Naive thymus-derived CD4-positive, alpha-beta T cell (primary cell): ENCODE measurements at regions not wholly inside any gene's neighbourhood (a gene's known extent, or its start where the extent isn't known, plus 50 kb on each side); places are given as distances from the start of the nearest gene placed in this dataset.

Source experiments
- ATAC-seq: fragments of 150-1000 bp; cut with Tn5 transposase; 2 replicates; pipeline ENCODE4 v1.10.0; 2021; ENCODE audit warnings: mild to moderate bottlenecking, moderate library complexity
- CTCF ChIA-PET: fragments of 350-600 bp; sonication (Branson Sonifier 250); formaldehyde crosslinking; loops from one replicate; lab custom pipeline; 2021; ENCODE audit warnings: antibody characterized with exemption; lab: Charles Lee
- POLR2A ChIA-PET: fragments of 350-600 bp; sonication (Branson Sonifier 250); formaldehyde crosslinking; loops from one replicate; lab custom pipeline; 2021; ENCODE audit warnings: antibody characterized with exemption, inconsistent platforms; lab: Charles Lee
- DNase-seq, 9 donors: peaks; one replicate each; pipeline versions ENCODE4 v3.0.0 to v3.0.0-alpha.2; 2020 to 2022; ENCODE audit warnings: mixed read lengths in 1 of 9
- H3K27ac ChIP-seq: one replicate; pipeline ENCODE4 v1.7.0; 2013; ENCODE audit warnings: mild to moderate bottlenecking, low read depth, low read length, moderate library complexity
- H3K27me3 ChIP-seq, 2 donors: one replicate each; pipeline ENCODE4 v1.7.0; 2013; ENCODE audit warnings: low read length in 2 of 2, mild to moderate bottlenecking in 2 of 2, moderate library complexity in 2 of 2; ENCODE audit not compliant: control insufficient read depth in 2 of 2, insufficient read depth in 2 of 2
- H3K36me3 ChIP-seq, 3 experiments: 1 replicate in 2 of 3; 2 replicates in 1 of 3; pipeline ENCODE4 v1.7.0; 2013; ENCODE audit warnings: low read length in 3 of 3, mild to moderate bottlenecking in 3 of 3, moderate library complexity in 1 of 3; ENCODE audit not compliant: insufficient read depth in 3 of 3, control insufficient read depth in 2 of 3
- H3K4me1 ChIP-seq, 2 donors: one replicate each; pipeline ENCODE4 v1.7.0; 2013; ENCODE audit warnings: low read length in 2 of 2, mild to moderate bottlenecking in 2 of 2, moderate library complexity in 1 of 2; ENCODE audit not compliant: control insufficient read depth in 2 of 2, insufficient read depth in 2 of 2
- H3K4me3 ChIP-seq: 2 replicates; pipeline ENCODE4 v1.7.0; 2013; ENCODE audit warnings: mild to moderate bottlenecking, low read length
- H3K9me3 ChIP-seq, 3 experiments: 1 replicate in 2 of 3; 2 replicates in 1 of 3; pipeline ENCODE4 v1.7.0; 2013; ENCODE audit warnings: low read length in 3 of 3; ENCODE audit not compliant: control insufficient read depth in 2 of 3
- H3K27ac Mint-ChIP-seq, 9 donors: one replicate each; pipeline ENCODE4 v1.8.0; 2020 to 2022; ENCODE audit warnings: mixed read lengths in 9 of 9, mild to moderate bottlenecking in 8 of 9, moderate library complexity in 5 of 9, inconsistent platforms in 2 of 9
- H3K27me3 Mint-ChIP-seq, 5 donors: one replicate each; pipeline ENCODE4 v1.8.0; 2021 to 2022; ENCODE audit warnings: mixed read lengths in 5 of 5, mild to moderate bottlenecking in 1 of 5
- H3K36me3 Mint-ChIP-seq, 5 donors: one replicate each; pipeline ENCODE4 v1.8.0; 2020 to 2022; ENCODE audit warnings: mixed read lengths in 5 of 5, mild to moderate bottlenecking in 3 of 5, inconsistent platforms in 1 of 5
- H3K4me1 Mint-ChIP-seq, 7 donors: one replicate each; pipeline ENCODE4 v1.8.0; 2020 to 2022; ENCODE audit warnings: mixed read lengths in 7 of 7, mild to moderate bottlenecking in 3 of 7, inconsistent platforms in 1 of 7
- H3K4me3 Mint-ChIP-seq, 10 donors: one replicate each; pipeline ENCODE4 v1.8.0; 2020 to 2022; ENCODE audit warnings: mild to moderate bottlenecking in 10 of 10, mixed read lengths in 10 of 10, moderate library complexity in 6 of 10, inconsistent platforms in 2 of 10
- H3K9me3 Mint-ChIP-seq, 11 donors: one replicate each; pipeline ENCODE4 v1.8.0; 2020 to 2022; ENCODE audit warnings: mixed read lengths in 11 of 11, mild to moderate bottlenecking in 4 of 11, inconsistent platforms in 1 of 11, moderate library complexity in 1 of 11
- intact Hi-C, 2 donors: fragments of 100-400 bp; cut with micrococcal nuclease; formaldehyde crosslinking; loops; one replicate each; pipeline ENCODE4 v1.15.1; 2023

- Mint-ChIP-seq H3K4me3 (no peak overlapping the region), H3K27me3 (no peaks in the 10 kb centered on the region), H3K4me1 (no peaks in the 10 kb centered on the region), H3K36me3 (no peaks in the 10 kb centered on the region), H3K9me3 (peaks cover 0 to 7% (median 0%) of the 10 kb centered on the region in 11 donors), H3K27ac (no peak overlapping the region)
- ATAC-seq (no peak), DNase-seq (no peak)
- Histone ChIP-seq H3K9me3 (no peaks in the 10 kb centered on the region), H3K4me3 (no peak overlapping the region), H3K4me1 (no peaks in the 10 kb centered on the region), H3K27me3 (no peaks in the 10 kb centered on the region), H3K27ac (no peak overlapping the region), H3K36me3 (no peaks in the 10 kb centered on the region)
- ChIA-PET CTCF (no interaction called here), POLR2A (no interaction called here)
- intact Hi-C loops, result no loop called here
Observed at GRCh38 chr1:81671038-81671437, 129.7 kb upstream of the ADGRL2 start.

GRCh38 chr1:81670286-81670685, 130.4 kb upstream of the ADGRL2 start:
- Mint-ChIP-seq H3K4me3 (no peak overlapping the region), H3K27ac (no peak overlapping the region), H3K27me3 (no peaks in the 10 kb centered on the region), H3K9me3 (peaks cover 0 to 7% (median 0%) of the 10 kb centered on the region in 11 donors), H3K4me1 (no peaks in the 10 kb centered on the region), H3K36me3 (no peaks in the 10 kb centered on the region)
- Histone ChIP-seq H3K27me3 (no peaks in the 10 kb centered on the region), H3K36me3 (no peaks in the 10 kb centered on the region), H3K9me3 (peaks cover 0 to 3% (median 0%) of the 10 kb centered on the region in 3 experiments), H3K27ac (no peak overlapping the region), H3K4me1 (no peaks in the 10 kb centered on the region), H3K4me3 (no peak overlapping the region)
- CTCF ChIA-PET, result no interaction called here
- ATAC-seq (no peak), DNase-seq (no peak)
- intact Hi-C loops, result no loop called here
- POLR2A ChIA-PET, result no interaction called here

- Histone ChIP-seq H3K4me1 (no peaks in the 10 kb centered on the region), H3K9me3 (peaks cover 0 to 3% (median 0%) of the 10 kb centered on the region in 3 experiments), H3K4me3 (no peak overlapping the region), H3K36me3 (no peaks in the 10 kb centered on the region), H3K27me3 (no peaks in the 10 kb centered on the region), H3K27ac (no peak overlapping the region)
- no peak overlapping the region for H3K27ac Mint-ChIP-seq
- ATAC-seq, result no peak
- no peaks in the 10 kb centered on the region for H3K36me3 Mint-ChIP-seq
- POLR2A ChIA-PET, result no interaction called here
- H3K9me3 Mint-ChIP-seq, result peaks cover 0 to 8% (median 0%) of the 10 kb centered on the region in 11 donors
- no peak overlapping the region for H3K4me3 Mint-ChIP-seq
- H3K27me3 Mint-ChIP-seq, result no peaks in the 10 kb centered on the region
- H3K4me1 Mint-ChIP-seq, result no peaks in the 10 kb centered on the region
- intact Hi-C loops, result no loop called here
- no peak for DNase-seq
- CTCF ChIA-PET, result no interaction called here
Observed at GRCh38 chr1:81666586-81666985, 134.1 kb upstream of the ADGRL2 start.

- DNase-seq, result no peak
- Histone ChIP-seq H3K27ac (no peak overlapping the region), H3K9me3 (peaks cover 0 to 3% (median 0%) of the 10 kb centered on the region in 3 experiments), H3K4me1 (no peaks in the 10 kb centered on the region), H3K27me3 (no peaks in the 10 kb centered on the region), H3K4me3 (no peak overlapping the region), H3K36me3 (no peaks in the 10 kb centered on the region)
- ChIA-PET CTCF (no interaction called here), POLR2A (no interaction called here)
- Mint-ChIP-seq H3K4me3 (no peak overlapping the region), H3K9me3 (peaks cover 0 to 11% (median 0%) of the 10 kb centered on the region in 11 donors), H3K27me3 (no peaks in the 10 kb centered on the region), H3K4me1 (no peaks in the 10 kb centered on the region), H3K36me3 (no peaks in the 10 kb centered on the region), H3K27ac (no peak overlapping the region)
- ATAC-seq, result no peak
- intact Hi-C loops, result no loop called here
Observed at GRCh38 chr1:81664341-81664740, 136.4 kb upstream of the ADGRL2 start.

- no peaks in the 10 kb centered on the region for H3K36me3 ChIP-seq
- POLR2A ChIA-PET, result no interaction called here
- no peak overlapping the region for H3K4me3 ChIP-seq
- no peaks in the 10 kb centered on the region for H3K27me3 ChIP-seq
- Mint-ChIP-seq H3K4me3 (no peak overlapping the region), H3K9me3 (peaks cover 0 to 6% (median 0%) of the 10 kb centered on the region in 11 donors), H3K36me3 (no peaks in the 10 kb centered on the region), H3K4me1 (no peaks in the 10 kb centered on the region), H3K27me3 (no peaks in the 10 kb centered on the region), H3K27ac (no peak overlapping the region)
- H3K4me1 ChIP-seq, result no peaks in the 10 kb centered on the region
- CTCF ChIA-PET, result no interaction called here
- H3K27ac ChIP-seq, result no peak overlapping the region
- DNase-seq (no peak), ATAC-seq (no peak)
- intact Hi-C loops, result no loop called here
- H3K9me3 ChIP-seq, result peaks cover 0 to 3% (median 0%) of the 10 kb centered on the region in 3 experiments
Observed at GRCh38 chr1:81662913-81663526, 137.7 kb upstream of the ADGRL2 start.

GRCh38 chr1:81660286-81660685, 140.4 kb upstream of the ADGRL2 start:
- POLR2A ChIA-PET, result no interaction called here
- H3K36me3 Mint-ChIP-seq, result no peaks in the 10 kb centered on the region

GRCh38 chr1:81654657-81655056, 146.1 kb upstream of the ADGRL2 start:
- Histone ChIP-seq H3K9me3 (no peaks in the 10 kb centered on the region), H3K4me1 (no peaks in the 10 kb centered on the region), H3K27me3 (no peaks in the 10 kb centered on the region), H3K36me3 (no peaks in the 10 kb centered on the region), H3K4me3 (no peak overlapping the region), H3K27ac (no peak overlapping the region)
- Mint-ChIP-seq H3K4me1 (no peaks in the 10 kb centered on the region), H3K27me3 (no peaks in the 10 kb centered on the region), H3K27ac (no peak overlapping the region), H3K9me3 (peaks cover 0 to 14% (median 7%) of the 10 kb centered on the region in 11 donors), H3K36me3 (no peaks in the 10 kb centered on the region), H3K4me3 (no peak overlapping the region)
- intact Hi-C loops, result no loop called here
- CTCF ChIA-PET, result no interaction called here
- POLR2A ChIA-PET, result no interaction called here
- no peak for ATAC-seq
- no peak for DNase-seq

More at GRCh38 chr1:81660286-81660685, 140.4 kb upstream of the ADGRL2 start:
- H3K9me3 ChIP-seq, result no peaks in the 10 kb centered on the region
- H3K9me3 Mint-ChIP-seq, result peaks cover 0 to 11% (median 4%) of the 10 kb centered on the region in 11 donors
- H3K4me3 ChIP-seq, result no peak overlapping the region
- CTCF ChIA-PET, result no interaction called here
- DNase-seq (no peak), ATAC-seq (no peak)
- H3K4me1 ChIP-seq, result no peaks in the 10 kb centered on the region
- intact Hi-C loops, result no loop called here
- H3K4me3 Mint-ChIP-seq, result no peak overlapping the region
- no peaks in the 10 kb centered on the region for H3K27me3 Mint-ChIP-seq
- H3K27ac Mint-ChIP-seq, result no peak overlapping the region
- H3K27me3 ChIP-seq, result no peaks in the 10 kb centered on the region
- no peaks in the 10 kb centered on the region for H3K36me3 ChIP-seq
- H3K27ac ChIP-seq, result no peak overlapping the region
- no peaks in the 10 kb centered on the region for H3K4me1 Mint-ChIP-seq
